ENCODE measurements at regions not wholly inside any gene's neighbourhood (a gene's known extent, or its start where the extent isn't known, plus 50 kb on each side); places are given as distances from the start of the nearest gene placed in this dataset.

DNA sequence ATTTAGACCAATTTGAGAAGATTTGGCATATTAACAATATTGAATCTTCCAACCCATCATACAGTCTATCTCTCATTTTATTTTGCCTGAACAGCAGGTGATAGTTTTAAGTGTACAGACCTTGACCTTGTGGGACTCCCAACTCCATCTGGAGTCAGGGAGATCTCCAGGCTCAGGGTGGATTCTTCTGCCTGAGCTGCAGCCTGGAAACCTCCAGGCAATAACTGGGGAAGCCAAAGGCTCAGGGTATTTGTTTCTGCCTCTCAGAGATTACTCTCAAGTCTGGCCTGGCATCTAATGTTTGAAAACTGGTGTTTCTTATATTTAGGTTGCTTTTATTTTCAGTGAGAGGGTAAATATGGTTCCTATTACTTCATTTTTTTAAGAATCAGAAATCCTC is 102.1 kb upstream of the C1QTNF9B start:
- H4K8ac ChIP-seq (replicated peaks; ENCODE audit: insufficient read length, low read depth, low read length): no peak overlapping the region
- no peak overlapping the region for H3K9ac ChIP-seq (ENCODE audit: extremely low read depth, insufficient read length, low read length)
- DNase-seq: no peak
- H3K9me3 Mint-ChIP-seq: peaks cover 9 to 10% of the 10 kb centered on the region in 2 experiments; a peak in 4 of 5 replicates
- H3K27ac Mint-ChIP-seq: no peak overlapping the region
- H3K9me3 ChIP-seq (ENCODE audit: control insufficient read depth, low read depth, low read length): no peaks in the 10 kb centered on the region
- H4K5ac ChIP-seq (ENCODE audit: insufficient read length, low read depth, low read length): no peak overlapping the region
- no peaks in the 10 kb centered on the region for H3K23me2 ChIP-seq (ENCODE audit: insufficient read length, low read depth, low read length, poor library complexity, severe bottlenecking)
- no peaks in the 10 kb centered on the region for H3K79me2 ChIP-seq (ENCODE audit: insufficient read depth, low read length)
- H3K36me3 Mint-ChIP-seq (ENCODE audit: insufficient read depth in 1 of 3, low read depth in 3 of 3): peaks cover 5 to 17% (median 7%) of the 10 kb centered on the region in 3 experiments; a peak in 5 of 7 replicates
- H3K4me1 Mint-ChIP-seq: peaks cover 14 to 15% of the 10 kb centered on the region in 2 experiments
- H4K91ac ChIP-seq (ENCODE audit: insufficient read length, low read depth, low read length): no peak overlapping the region
- no peak overlapping the region for H3K4me2 ChIP-seq (ENCODE audit: insufficient read depth, insufficient read length, low read length)
- 0 out of 2 replicates have a peak, but pooled peaks cover 2% of the 10 kb centered on the region for H3K27me3 Mint-ChIP-seq (ENCODE audit: low read depth)
- H3K18ac ChIP-seq (ENCODE audit: insufficient read length, low read depth, low read length): no peak overlapping the region
- no peak overlapping the region for H3K4ac ChIP-seq (ENCODE audit: low read depth, low read length)
- no peak overlapping the region for H2BK12ac ChIP-seq (ENCODE audit: insufficient read length, low read depth, low read length)
- H3K56ac ChIP-seq (ENCODE audit: insufficient read length, low read depth, low read length): no peak overlapping the region
- H3K4me3 Mint-ChIP-seq: no peak overlapping the region
- no peak overlapping the region for H2AK5ac ChIP-seq (ENCODE audit: insufficient read length, low read length)
- TF ChIP-seq, protein P1, sequence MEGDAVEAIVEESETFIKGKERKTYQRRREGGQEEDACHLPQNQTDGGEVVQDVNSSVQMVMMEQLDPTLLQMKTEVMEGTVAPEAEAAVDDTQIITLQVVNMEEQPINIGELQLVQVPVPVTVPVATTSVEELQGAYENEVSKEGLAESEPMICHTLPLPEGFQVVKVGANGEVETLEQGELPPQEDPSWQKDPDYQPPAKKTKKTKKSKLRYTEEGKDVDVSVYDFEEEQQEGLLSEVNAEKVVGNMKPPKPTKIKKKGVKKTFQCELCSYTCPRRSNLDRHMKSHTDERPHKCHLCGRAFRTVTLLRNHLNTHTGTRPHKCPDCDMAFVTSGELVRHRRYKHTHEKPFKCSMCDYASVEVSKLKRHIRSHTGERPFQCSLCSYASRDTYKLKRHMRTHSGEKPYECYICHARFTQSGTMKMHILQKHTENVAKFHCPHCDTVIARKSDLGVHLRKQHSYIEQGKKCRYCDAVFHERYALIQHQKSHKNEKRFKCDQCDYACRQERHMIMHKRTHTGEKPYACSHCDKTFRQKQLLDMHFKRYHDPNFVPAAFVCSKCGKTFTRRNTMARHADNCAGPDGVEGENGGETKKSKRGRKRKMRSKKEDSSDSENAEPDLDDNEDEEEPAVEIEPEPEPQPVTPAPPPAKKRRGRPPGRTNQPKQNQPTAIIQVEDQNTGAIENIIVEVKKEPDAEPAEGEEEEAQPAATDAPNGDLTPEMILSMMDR (conservative IDR thresholded peaks at IDR 0.05): no peak
- H3K27me3 ChIP-seq (ENCODE audit: insufficient read depth, low read length): no peaks in the 10 kb centered on the region
- H3K27ac ChIP-seq (ENCODE audit: insufficient read length, low read depth, low read length): no peak overlapping the region
- H3K14ac ChIP-seq (ENCODE audit: insufficient read depth, low read length): no peak overlapping the region
- H2BK20ac ChIP-seq (ENCODE audit: low read depth, low read length, poor library complexity, severe bottlenecking): no peak overlapping the region
- no peak overlapping the region for H2BK120ac ChIP-seq (ENCODE audit: low read depth, low read length, poor library complexity, severe bottlenecking)
- H4K20me1 ChIP-seq (ENCODE audit: control insufficient read depth, insufficient read depth, insufficient read length): no peaks in the 10 kb centered on the region
- no peak overlapping the region for H2AFZ ChIP-seq (ENCODE audit: low read length)
- H2BK15ac ChIP-seq (ENCODE audit: low read depth, low read length): no peak overlapping the region
- H3K4me1 ChIP-seq (ENCODE audit: insufficient read depth, low read length): peaks cover 3% of the 10 kb centered on the region; the same call in 1 of the 2 replicates
- no peak overlapping the region for H2BK5ac ChIP-seq (ENCODE audit: insufficient read length, low read length)
- H3K79me1 ChIP-seq (ENCODE audit: insufficient read depth, low read depth, low read length, poor library complexity, severe bottlenecking): no peaks in the 10 kb centered on the region
- no peak overlapping the region for H3K23ac ChIP-seq (ENCODE audit: insufficient read length, low read depth, low read length)
- no peak overlapping the region for H3T11ph ChIP-seq (ENCODE audit: low read length)
